Uterus (tissue), 2 donors: ENCODE measurements at regions not wholly inside any gene's neighbourhood (a gene's known extent, or its start where the extent isn't known, plus 50 kb on each side); places are given as distances from the start of the nearest gene placed in this dataset.

Experiments
- CTCF ChIP-seq, 4 experiments: fragments of 200-600 bp in 2 of 4; fragments of 450-650 bp in 2 of 4; sonication (generic) in 2 of 4; IDR thresholded peaks; one replicate each; pipeline ENCODE4 v1.5.1; 2016 to 2019; ENCODE audit warnings: antibody characterized with exemption in 4 of 4, mild to moderate bottlenecking in 2 of 4, moderate library complexity in 1 of 4
- POLR2A ChIP-seq, 2 donors: fragments of 450-650 bp; IDR thresholded peaks; one replicate each; pipeline ENCODE4 v1.6.1; 2016; ENCODE audit warnings: antibody characterized with exemption in 2 of 2, mild to moderate bottlenecking in 1 of 2, moderate library complexity in 1 of 2

- TF ChIP-seq CTCF (IDR thresholded peaks at IDR 0.05): no peak
- TF ChIP-seq POLR2A (IDR thresholded peaks at IDR 0.05): no peak
These were observed 613.1 kb downstream of the EBF1 start for GRCh38 chr5:158486566-158486965.
